HG02970 (cell line): ENCODE measurements at regions not wholly inside any gene's neighbourhood (a gene's known extent, or its start where the extent isn't known, plus 50 kb on each side); places are given as distances from the start of the nearest gene placed in this dataset.

Source experiments
- ATAC-seq: cut with Tn5 transposase; IDR thresholded peaks from one replicate; pipeline ENCODE4 v1.9.1; 2021; ENCODE audit warnings: mild to moderate bottlenecking, moderate library complexity, moderate number of reproducible peaks; ENCODE audit not compliant: unreplicated experiment, low FRiP score

DNA sequence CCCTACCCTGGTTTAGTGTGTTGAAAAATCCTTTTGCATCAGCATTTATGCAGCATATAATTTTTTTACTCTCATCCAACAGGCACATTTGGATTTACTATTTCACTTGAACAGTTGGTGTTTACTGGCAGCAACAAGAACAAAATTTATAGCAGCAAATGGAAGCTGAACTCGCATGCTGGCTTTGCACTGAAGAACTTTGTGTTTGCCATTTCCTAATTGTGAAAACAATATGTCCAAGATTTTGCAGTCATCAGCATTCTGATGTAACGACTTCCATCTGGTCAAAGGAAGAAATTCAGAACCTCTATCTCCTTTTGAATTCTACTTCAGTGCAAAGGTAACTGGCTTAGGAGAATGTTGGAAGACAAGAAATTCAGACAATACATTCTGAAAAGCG is 131.0 kb downstream of the DLEU7 start:
- ATAC-seq = no peak

DNA sequence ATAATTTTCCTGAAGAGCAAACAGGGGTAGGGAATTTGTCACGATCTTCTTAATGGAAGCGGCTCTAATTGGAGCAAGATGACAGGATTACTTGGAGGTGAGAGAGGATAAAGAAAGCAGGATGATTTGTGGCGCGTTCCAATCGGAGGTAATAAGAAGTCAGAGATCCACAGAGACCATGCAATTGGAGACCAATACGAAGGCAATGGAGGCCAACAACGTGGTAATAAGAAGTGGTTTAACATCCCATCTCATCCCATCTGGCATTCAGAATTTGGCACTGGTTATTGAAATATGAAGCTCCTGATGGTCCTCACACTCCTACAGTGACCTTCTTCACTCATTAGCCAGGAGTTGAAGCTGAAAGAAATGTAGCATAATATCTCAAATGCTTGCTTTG is 130.6 kb downstream of the DLEU7 start:
- ATAC-seq = no peak

DNA sequence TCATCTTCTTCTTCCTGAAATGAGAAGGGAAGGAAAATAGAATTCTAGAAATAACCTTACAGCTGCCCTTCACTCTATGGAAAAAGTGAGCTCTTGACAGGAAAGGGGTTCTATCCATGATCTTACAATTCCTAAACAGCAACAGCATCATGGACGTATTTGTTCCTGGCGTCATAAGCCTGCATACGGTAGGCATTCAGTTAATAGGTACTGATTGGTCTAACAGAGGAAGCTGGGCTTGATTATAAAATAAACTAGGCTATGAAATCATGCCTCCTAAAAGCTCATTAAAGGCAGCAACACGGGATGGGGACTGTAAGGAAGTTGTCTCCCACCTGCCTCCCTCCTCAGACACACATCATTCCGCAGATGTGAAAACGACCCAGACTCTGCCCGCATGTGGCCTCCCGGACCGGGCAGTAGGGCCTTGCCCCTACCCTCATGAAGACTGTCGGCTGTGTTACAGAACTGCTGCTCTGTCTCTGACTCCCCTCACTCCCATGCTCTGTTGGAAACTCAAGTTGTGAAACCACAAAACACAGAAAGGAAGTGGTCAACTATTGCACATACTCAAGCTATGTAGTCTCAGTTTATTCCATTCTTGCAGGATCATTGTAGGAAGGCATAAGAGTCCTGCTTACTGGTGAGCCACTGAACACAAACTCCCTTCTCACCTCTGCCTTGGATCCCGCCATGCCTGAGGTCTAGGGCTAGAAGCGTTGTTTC is 129.8 kb downstream of the DLEU7 start:
- ATAC-seq = no peak

DNA sequence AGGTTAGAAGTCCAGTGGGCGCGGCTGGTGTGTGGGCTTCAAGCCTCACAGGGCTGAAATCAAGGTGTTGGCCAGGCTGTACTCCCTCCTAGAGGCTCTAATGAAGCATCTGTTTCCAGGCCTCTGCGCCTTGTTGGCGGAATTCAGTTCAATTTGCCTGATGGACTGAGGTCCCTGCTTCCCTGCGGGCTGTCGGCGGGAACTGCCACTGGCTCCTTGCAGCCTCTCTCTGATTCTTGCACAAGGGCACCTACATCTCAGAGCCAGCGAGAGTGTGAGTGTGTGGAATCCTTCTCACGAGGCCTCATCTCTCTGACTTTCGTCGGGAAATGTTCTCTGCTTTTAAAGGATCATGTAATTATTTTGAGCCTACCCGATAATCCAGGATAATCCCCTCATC is 128.6 kb downstream of the DLEU7 start:
- ATAC-seq = no peak

DNA sequence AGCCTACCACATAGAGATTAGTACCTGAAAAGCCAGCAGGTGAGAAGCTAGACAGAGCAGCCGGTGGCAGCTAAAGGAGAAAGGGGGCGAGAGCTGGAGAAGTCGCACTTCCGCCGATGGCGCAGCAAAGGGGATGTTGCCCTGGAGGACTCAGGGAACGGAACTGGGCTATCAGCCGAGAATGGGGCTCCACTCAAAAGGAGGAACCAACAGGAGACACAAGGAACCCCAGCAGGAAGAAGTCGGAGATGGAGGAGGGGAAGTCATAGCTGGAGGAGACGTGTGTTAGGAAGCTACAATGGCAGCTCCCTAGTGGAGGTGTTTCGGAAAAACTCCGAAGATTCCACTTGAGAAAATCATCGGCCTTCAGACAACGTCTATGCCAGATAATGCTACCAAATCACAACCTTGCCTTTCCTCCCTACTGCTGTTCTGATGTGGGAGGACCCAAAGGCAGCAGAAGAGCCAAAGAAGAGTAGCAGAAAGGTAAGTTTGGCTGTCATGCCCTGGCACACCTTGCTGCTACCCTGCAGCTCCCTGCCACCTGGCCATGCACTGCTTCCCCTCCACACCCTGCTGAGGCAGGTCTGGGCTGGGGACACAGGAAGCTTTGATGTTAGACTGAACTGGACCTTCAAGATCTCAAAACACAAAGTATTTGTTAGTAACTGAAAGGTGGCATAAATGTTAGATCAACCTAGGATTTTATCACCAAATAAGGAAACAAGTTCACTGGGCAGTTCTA is 127.9 kb downstream of the DLEU7 start:
- no peak for ATAC-seq

DNA sequence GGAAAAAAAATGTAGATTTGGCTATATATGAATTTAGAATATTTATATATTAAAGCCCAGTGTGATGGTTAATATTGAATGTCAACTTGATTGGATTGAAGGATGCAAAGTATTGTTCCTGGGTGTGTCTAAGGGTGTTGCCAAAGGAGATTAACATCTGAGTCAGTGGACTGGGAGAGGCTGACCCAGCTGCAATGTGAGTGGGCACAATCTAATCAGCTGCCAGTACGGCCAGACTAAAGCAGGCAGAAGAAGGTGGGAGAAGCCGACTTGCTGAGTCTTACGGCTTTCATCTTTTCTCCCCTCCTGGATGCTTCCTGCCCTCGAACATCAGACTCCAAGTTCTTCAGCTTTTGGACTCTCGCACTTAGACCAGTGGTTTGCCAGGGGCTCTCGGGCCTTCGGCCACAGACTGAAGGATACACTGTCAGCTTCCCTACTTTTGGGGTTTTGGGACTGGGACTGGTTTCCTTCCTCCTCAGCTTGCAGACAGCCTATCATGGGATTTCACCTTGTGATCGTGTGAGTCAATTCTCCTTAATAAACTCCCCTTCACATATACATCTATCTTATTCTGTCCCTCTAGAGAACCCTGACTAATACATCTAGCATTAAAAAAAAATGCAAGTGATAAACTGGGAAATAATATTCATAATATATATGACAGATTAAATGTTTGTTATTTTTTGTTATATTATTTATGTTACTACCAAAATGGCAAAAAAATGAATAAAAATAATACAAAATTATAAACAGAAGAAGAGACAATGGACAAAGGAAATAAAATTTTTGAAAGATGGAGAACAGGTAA is 122.4 kb downstream of the DLEU7 start:
- ATAC-seq = no peak

DNA sequence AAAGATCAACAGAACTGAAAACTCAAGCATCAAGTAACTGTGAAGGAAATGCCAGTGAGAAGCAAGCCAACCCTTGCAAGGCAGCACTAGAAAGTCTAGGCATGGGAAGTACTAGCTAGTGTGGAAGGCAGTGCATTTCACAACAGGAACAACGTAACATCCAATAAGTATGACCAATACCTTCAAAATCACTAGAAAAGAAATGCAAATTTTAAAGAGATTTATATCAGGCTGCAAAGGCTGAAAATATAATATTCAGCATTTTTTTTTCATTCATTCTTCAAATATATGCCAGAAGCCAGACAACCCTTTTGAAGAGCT is 121.9 kb downstream of the DLEU7 start:
- ATAC-seq = no peak

DNA sequence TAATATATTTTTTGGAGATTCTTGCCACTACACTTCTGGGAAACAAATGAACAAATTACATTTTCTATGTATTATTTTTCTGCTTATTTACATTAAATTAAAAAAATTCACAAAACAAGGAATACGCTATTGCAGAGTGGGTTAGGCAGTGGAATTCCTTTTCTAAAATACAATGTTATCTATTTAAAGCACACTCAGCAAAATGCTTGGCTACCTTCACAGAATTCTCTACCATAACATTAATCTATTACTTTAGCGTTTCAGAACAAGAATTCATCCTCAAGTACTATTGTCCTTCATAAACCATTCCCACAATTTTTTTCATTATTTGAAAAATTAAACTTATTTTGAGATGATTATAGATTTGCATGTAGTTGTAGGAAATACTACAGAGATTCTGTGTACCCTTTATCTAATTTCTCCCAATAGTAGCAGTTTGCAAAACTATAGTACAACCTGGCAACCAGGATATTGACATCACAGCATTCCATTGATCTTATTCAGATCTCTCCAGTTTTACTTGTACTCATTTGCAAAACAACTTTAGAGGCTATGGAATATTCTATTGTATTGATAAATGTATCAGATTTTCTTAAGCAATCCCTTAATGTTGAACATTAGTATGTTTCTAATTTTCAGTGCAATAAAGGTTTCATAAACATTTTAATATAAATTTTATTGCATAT is 120.9 kb downstream of the DLEU7 start:
- ATAC-seq = no peak

DNA sequence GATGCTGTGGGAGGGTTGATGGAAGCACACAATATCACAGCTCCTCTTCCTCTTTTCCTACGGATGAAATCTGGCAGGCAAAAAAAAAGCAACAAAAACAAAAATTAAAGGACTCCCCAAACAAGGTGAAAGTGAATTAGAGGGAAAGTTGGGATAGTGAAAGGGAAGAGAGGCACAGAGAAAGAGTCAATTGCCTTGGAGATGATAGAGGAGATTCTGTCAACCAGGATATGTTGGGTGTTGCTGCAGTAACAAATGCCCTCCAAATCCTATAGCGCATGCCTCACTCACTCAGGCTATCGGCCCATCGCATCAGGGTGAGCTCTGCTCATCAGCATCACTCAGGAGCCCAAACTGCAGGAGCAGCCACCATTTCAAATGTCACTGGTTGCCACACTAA is 119.1 kb downstream of the DLEU7 start:
- no peak for ATAC-seq

DNA sequence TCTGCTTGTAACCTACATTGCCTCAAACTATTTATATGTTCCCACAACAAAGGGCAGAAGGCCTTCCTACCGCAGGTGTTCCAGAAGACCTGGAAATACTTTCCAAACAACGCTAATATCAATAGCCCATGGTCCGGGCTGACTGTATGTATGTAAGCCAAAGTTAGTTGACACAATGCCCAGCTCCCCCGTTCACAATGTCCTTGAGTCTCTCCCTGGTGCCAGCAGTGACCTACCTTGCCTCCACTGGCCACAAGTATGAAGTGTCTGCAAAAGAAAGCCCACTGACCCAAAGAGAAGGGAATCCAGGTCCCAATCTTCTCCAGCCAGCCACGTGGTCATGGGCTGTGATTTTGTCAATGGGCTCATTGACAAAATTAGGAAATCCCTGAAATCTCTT is 118.6 kb downstream of the DLEU7 start:
- ATAC-seq = no peak

DNA sequence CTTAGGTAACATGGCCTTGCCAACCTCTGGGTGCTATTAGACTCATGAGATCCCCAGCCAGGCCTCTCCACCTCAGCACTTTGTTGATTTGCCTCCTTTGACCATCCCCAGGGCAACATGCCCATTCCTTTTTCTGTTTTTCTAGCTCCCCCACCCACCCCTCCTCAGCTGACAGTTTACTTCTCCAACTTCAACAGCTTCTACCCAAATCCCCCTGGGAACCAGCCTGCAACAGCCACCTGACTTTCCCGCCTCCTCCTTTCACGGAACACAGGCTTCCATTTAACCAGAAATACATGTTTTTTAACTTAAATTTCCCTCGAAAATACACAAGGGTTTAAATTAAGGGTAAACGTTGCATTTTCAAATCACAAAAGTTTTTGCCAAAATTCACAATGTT is 117.3 kb downstream of the DLEU7 start:
- no peak for ATAC-seq

DNA sequence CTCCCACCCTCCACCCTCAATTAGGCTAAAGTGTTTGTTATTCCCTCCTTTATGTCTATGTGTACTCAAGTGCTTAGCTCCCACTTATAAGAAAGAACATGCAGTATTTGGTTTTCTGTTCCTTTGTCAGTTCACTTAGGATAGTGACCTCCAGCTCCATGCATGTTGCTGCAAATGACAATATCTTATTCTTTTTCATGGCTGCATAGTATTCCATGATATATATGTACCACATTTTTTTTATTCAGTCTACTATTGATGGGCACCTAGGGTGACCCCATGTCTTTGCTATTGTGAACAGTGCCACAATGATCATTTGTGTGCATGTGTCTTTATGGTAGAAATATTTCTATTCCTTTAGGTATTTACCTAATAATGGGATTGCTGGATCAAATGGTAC is 114.3 kb downstream of the DLEU7 start:
- ATAC-seq = no peak

DNA sequence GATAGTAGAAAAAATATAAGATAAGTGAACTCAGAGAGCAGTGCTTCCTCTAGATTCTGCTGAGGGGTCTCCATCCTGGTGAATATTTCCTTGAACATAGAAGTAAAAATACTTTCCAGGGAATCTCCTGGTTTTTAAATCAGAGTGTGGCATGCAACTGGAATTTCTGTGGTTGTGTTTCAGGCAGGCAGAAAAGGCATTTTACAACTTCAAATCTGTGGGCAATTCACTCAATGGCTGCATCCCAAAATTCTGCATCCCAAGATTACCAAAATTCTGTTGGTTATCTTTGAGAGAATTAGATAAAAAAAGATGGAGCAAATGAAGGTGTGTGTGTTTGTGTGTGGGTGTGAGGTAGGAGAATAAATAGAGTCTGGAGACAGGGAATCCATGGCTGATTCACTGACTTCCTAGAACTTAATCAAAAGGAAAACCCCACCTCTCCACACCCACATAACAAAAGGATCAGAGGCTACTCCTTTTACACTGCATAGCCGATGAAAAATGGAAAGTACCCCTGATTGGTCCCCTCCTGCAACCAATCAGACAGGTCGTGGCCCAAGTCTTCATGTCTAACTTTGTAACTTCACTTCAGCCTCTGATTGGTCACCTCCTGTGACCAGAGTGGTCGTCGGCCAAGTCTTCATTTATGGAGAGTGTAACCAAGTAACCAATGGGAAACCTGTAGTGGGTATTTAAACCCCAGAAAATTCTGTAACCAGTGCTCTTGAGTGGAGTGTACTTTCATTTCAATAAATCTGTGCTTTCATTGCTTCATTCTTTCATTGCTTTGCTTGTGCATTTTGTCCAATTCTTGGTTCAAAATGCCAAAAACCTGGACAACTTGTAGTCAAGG is 112.8 kb downstream of the DLEU7 start:
- ATAC-seq = no peak

DNA sequence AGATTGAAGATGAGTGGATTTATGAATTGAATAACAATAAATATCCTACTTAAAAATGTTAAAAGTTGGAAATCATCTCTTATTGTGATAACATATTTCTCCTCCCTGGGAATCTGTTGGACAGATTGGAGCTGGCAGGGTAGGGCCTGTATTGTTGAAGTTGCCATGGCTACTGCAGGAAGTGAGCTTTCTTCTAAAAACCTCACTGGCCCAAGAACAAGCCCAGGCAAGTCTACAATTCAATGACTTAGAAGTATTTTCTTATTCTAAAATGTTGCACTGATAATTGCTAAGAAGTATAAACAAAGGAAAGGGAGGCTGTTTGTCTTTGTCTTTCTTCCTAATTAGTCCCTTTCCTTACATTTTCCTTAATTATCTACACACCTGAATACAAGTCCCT is 112.1 kb downstream of the DLEU7 start:
- no peak for ATAC-seq

DNA sequence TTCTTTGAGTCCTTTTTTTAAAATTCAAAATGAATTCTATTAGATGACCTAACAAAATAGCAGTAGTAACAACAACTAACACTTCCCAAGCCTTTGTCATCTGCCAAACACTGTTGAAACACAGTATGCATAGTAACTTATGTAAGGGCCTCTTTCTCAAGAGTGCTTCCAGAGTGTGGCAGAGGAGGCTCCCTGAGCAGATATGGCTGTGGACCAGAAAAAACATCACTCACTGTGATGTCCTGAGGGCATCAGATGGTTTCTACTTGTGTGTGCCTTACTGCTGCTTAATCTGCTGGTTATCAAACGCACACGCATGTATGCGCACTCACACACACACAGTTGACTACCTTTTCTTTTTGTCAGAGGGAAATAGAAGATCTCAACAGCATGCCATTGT is 110.8 kb downstream of the DLEU7 start:
- no peak for ATAC-seq

DNA sequence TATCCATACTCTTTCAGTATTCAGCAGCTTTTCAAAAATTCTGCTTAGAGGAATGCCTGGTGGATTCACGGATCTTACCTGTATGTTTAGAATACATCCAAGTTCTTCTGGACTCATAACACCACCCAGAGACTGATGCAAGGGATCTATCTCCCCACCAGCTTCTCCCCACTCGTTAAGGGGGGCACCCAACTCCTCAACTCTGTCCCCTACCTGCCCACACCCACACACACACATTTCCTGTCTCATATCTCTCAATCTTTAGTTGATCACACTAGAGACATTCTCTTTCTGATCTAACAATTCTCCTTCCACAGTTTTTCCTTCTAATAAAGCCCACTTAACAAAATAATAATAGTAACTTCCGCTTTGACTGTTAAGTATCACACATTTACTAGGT is 110.1 kb downstream of the DLEU7 start:
- no peak for ATAC-seq

DNA sequence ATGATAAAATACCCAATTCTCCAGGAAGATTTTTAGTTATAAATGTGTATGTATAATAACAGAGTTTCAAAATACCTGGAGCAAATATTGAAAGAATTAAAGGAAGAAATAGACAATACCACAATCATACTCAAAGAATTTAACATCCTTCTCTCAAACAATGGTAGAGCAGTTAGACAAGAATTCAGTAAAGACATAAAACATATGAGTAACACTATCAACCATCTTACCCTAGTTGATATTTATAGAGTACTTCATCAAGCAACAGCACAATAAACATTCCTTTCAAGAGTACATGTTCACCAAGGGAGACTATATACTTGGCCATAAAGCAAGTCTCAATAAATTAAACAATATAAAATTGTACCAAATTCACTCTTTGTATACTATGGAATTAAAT is 108.4 kb downstream of the DLEU7 start:
- ATAC-seq = no peak

DNA sequence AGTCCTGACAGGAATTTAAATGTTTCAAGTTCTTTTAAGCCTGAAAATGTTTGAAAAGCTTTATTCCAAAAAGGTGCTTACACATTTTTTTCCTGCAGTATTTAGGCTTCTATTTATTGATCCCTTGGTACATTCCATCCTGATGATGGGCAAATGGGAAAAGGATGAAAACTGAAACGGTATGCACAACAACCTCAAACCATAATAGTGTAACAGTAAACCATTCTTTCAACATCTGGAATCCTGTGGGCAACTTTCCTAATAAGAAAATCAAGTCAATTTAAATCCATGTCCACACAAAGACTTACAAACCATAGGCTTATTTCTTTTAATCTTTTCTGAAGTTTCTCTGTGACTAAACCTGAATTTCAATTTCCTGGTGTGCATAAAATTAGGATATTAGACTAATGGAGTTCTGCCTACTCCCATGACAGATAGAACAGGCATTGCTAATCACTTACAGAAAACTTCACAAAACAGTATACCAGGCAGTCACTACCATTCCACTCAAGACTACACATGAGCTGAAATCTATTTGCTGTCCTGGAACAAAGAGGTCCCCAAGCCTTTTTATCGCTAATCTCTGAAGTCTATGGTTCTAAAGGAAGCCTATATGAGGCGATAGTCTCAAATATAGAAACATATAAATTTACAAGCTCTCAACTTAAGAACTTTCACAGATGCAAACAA is 103.3 kb downstream of the DLEU7 start:
- ATAC-seq = no peak

DNA sequence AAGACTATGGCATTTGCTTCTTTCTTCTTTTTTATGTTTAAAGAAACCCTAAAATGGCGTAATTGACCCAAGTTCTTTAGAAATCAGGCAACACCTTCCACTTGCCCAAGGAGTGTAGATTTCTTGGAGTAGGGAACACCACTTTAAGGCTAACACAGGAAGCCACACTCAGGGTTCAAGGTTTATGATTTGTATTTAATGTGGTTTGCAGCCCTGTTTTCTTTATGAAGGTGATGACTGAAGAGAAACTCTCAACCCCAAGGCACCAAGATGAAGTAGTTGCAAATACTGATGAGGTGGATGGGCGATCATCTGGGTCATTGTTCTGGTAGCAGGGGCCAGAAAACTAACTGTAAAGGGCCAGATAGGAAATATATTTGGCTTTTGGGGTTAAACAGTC is 101.1 kb downstream of the DLEU7 start:
- ATAC-seq = no peak

DNA sequence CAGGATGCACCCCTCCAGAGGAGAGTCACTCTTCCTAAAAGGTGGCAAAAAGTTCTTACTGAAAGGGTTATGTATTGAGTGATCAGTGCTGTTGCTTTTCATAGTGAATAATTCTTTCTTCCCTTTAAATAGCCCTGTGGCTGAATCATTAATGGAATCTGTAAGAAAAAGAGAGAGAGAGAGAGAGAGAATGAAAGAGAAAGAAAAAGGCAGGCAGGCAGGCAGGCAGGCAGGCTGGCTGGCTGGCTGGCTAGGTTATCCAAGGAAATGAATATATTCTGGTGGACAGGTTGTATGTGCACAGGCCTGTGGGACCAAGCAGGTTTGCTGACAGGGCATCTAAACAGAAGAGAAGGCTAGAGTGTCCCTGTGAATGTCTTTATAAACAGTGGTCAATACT is 100.5 kb downstream of the DLEU7 start:
- no peak for ATAC-seq
